ENCODE measurements at regions not wholly inside any gene's neighbourhood (a gene's known extent, or its start where the extent isn't known, plus 50 kb on each side); places are given as distances from the start of the nearest gene placed in this dataset.

- TF ChIP-seq THAP12 (CRISPR knock-in tag; IDR thresholded peaks at IDR 0.05) (no peak), POLR2B (IDR thresholded peaks at IDR 0.05; ENCODE audit: low read depth, partially characterized antibody) (no peak), MTA3 (IDR thresholded peaks at IDR 0.05; ENCODE audit: borderline replicate concordance) (no peak), POLR2G (IDR thresholded peaks at IDR 0.05; ENCODE audit: low read depth, low read length) (peak; percentile 38; the same call in 1 of the 2 replicates), KLF10 (CRISPR knock-in tag; IDR thresholded peaks at IDR 0.05) (no peak), SIN3B (IDR thresholded peaks at IDR 0.05; ENCODE audit: low read depth) (no peak), ZFP91 (CRISPR knock-in tag; IDR thresholded peaks at IDR 0.05) (0 out of 2 replicates have a peak, but pooled peaks have one; percentile 20), YBX1 (IDR thresholded peaks at IDR 0.05) (no peak), RFX7 (CRISPR knock-in tag; IDR thresholded peaks at IDR 0.05) (no peak), PRPF4 (IDR thresholded peaks at IDR 0.05; ENCODE audit: insufficient read depth, low read depth, low read length, poor library complexity, severe bottlenecking) (no peak), SIRT6 (IDR thresholded peaks at IDR 0.05; ENCODE audit: low read depth, low read length) (no peak), ZNF583 (CRISPR knock-in tag; IDR thresholded peaks at IDR 0.05) (no peak), HDAC8 (tag; IDR thresholded peaks at IDR 0.05) (no peak), ZNF717 (CRISPR knock-in tag; IDR thresholded peaks at IDR 0.05) (no peak), RBM15 (IDR thresholded peaks at IDR 0.05; ENCODE audit: insufficient read depth, low read length) (no peak), CBFB (CRISPR knock-in tag; IDR thresholded peaks at IDR 0.05) (peak; percentile 77), PTTG1 (tag; IDR thresholded peaks at IDR 0.05; ENCODE audit: low read depth) (no peak), CHAMP1 (IDR thresholded peaks at IDR 0.05) (no peak), NCOR1 (IDR thresholded peaks at IDR 0.05) (no peak), ZNF431 (CRISPR knock-in tag; IDR thresholded peaks at IDR 0.05) (peak; percentile 66; the same call in 1 of the 2 replicates), TSC22D4 (tag; IDR thresholded peaks at IDR 0.05) (no peak), ZNF551 (CRISPR knock-in tag; IDR thresholded peaks at IDR 0.05) (no peak)
Observed at GRCh38 chr1:235011599-235012435, 116.8 kb downstream of the TOMM20 start (continued).

Measured in K562 (cell line).